NB4 (cell line): ENCODE measurements at regions not wholly inside any gene's neighbourhood (a gene's known extent, or its start where the extent isn't known, plus 50 kb on each side); places are given as distances from the start of the nearest gene placed in this dataset.

ENCODE experiments used
- TF ChIP-seq, protein P1 (sequence below): IDR thresholded peaks from one replicate; pipeline ENCODE4 v1.5.1; 2012; ENCODE audit warnings: low read depth, low read length
- TF ChIP-seq, protein P2 (sequence below): IDR thresholded peaks from 2 replicates; pipeline ENCODE4 v1.6.1; 2011; ENCODE audit warnings: low read depth, low read length

DNA sequence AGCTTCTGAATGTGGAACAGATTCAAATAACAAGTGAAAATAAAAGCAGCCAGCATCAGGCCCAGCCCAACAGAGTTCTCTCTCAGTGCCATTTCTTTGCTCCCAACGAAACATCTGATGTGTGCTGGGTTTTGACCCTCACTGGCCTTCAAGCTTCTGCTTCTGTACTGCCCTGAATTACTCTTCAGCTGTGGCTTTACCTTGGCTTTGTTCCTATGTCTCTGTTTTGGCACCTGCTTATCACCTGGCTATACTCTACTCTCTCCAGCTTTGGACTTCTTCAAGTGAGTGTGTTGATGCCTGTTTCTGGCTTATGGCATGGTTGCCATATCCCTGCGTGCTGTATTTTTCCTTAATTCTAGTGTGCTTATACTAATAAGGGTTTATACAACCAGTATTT is 768.3 kb downstream of the SORCS1 start:
- TF ChIP-seq, protein P1, sequence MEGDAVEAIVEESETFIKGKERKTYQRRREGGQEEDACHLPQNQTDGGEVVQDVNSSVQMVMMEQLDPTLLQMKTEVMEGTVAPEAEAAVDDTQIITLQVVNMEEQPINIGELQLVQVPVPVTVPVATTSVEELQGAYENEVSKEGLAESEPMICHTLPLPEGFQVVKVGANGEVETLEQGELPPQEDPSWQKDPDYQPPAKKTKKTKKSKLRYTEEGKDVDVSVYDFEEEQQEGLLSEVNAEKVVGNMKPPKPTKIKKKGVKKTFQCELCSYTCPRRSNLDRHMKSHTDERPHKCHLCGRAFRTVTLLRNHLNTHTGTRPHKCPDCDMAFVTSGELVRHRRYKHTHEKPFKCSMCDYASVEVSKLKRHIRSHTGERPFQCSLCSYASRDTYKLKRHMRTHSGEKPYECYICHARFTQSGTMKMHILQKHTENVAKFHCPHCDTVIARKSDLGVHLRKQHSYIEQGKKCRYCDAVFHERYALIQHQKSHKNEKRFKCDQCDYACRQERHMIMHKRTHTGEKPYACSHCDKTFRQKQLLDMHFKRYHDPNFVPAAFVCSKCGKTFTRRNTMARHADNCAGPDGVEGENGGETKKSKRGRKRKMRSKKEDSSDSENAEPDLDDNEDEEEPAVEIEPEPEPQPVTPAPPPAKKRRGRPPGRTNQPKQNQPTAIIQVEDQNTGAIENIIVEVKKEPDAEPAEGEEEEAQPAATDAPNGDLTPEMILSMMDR = no peak
- TF ChIP-seq, protein P2, sequence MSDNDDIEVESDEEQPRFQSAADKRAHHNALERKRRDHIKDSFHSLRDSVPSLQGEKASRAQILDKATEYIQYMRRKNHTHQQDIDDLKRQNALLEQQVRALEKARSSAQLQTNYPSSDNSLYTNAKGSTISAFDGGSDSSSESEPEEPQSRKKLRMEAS = no peak
